ENCODE measurements at regions not wholly inside any gene's neighbourhood (a gene's known extent, or its start where the extent isn't known, plus 50 kb on each side); places are given as distances from the start of the nearest gene placed in this dataset.
A peak's percentile ranks its signal among the peaks of the same experiment; 100 is the strongest.

- no peak for DNase-seq
Measured at GRCh38 chr15:89421219-89421618, 75.2 kb downstream of the RHCG start.

GRCh38 chr15:89419370-89419984 is 76.9 kb downstream of the RHCG start:
- DNase-seq, result peak; percentile 32

GRCh38 chr15:89417206-89417725 is 79.1 kb downstream of the RHCG start:
- DNase-seq, result no peak

- peak; percentile 64 for DNase-seq
Measured at GRCh38 chr15:89416339-89417183, 79.8 kb downstream of the RHCG start.

GRCh38 chr15:89414571-89414970 is 79.9 kb upstream of the POLG start:
- no peak for DNase-seq

- DNase-seq, result no peak
Measured at GRCh38 chr15:89413877-89414276, 79.3 kb upstream of the POLG start.

GRCh38 chr15:89412905-89413411 is 78.3 kb upstream of the POLG start:
- no peak for DNase-seq

GRCh38 chr15:89410039-89410435 is 75.4 kb upstream of the POLG start:
- DNase-seq, result no peak

GRCh38 chr15:89409184-89410038 is 74.8 kb upstream of the POLG start:
- DNase-seq, result no peak

GRCh38 chr15:89408372-89409183 is 74.0 kb upstream of the POLG start:
- no peak for DNase-seq

- no peak for DNase-seq
Measured at GRCh38 chr15:89406940-89407607, 72.5 kb upstream of the POLG start.

GRCh38 chr15:89406218-89406939 is 71.8 kb upstream of the POLG start:
- DNase-seq, result no peak

GRCh38 chr15:89405494-89405893 is 70.9 kb upstream of the POLG start:
- no peak for DNase-seq

GRCh38 chr15:89404023-89404422 is 69.4 kb upstream of the POLG start:
- no peak for DNase-seq

GRCh38 chr15:89402518-89402805 is 67.8 kb upstream of the POLG start:
- DNase-seq, result no peak

- DNase-seq, result no peak
Measured at GRCh38 chr15:89401631-89402517, 67.2 kb upstream of the POLG start.

- no peak for DNase-seq
Measured at GRCh38 chr15:89400782-89401545, 66.3 kb upstream of the POLG start.

GRCh38 chr15:89400116-89400781 is 65.6 kb upstream of the POLG start:
- no peak for DNase-seq

Data from activated CD4-positive, alpha-beta T cell treated with anti-CD3 and anti-CD28 coated beads, Interleukin-2, amount 50 U/mL, for 1 hour (primary cell).